Heart right ventricle (tissue), 16 donors: ENCODE measurements at regions not wholly inside any gene's neighbourhood (a gene's known extent, or its start where the extent isn't known, plus 50 kb on each side); places are given as distances from the start of the nearest gene placed in this dataset.

ENCODE experiments used
- ATAC-seq, 8 donors: fragments of 200-7000 bp; cut with Tn5 transposase; one replicate each; pipeline ENCODE4 v1.9.1; 2020; ENCODE audit warnings: mild to moderate bottlenecking in 8 of 8, moderate library complexity in 8 of 8, moderate number of reproducible peaks in 1 of 8
- DNase-seq, 2 donors: peaks; one replicate each; pipeline ENCODE4 v3.0.0-alpha.2; 2020
- H3K27ac ChIP-seq, 10 donors: fragments of 200-600 bp; sonication (generic) in 2 of 10; one replicate each; pipeline versions ENCODE4 v1.5.0 to v1.8.0; 2020 to 2022; ENCODE audit warnings: mild to moderate bottlenecking in 3 of 10
- H3K27me3 ChIP-seq, 7 donors: fragments of 200-600 bp; one replicate each; pipeline ENCODE4 v1.8.0; 2021 to 2022; ENCODE audit warnings: mild to moderate bottlenecking in 2 of 7
- H3K36me3 ChIP-seq, 9 donors: fragments of 200-600 bp; sonication (generic) in 1 of 9; one replicate each; pipeline versions ENCODE4 v1.5.0 to v1.8.0; 2020 to 2022; ENCODE audit warnings: mild to moderate bottlenecking in 2 of 9
- H3K4me1 ChIP-seq, 9 donors: fragments of 200-600 bp; sonication (generic) in 1 of 9; one replicate each; pipeline versions ENCODE4 v1.5.0 to v1.8.0; 2020 to 2022; ENCODE audit warnings: mild to moderate bottlenecking in 4 of 9
- H3K4me3 ChIP-seq, 10 donors: fragments of 200-600 bp; sonication (generic) in 2 of 10; one replicate each; pipeline versions ENCODE4 v1.5.0 to v1.8.0; 2020 to 2022; ENCODE audit warnings: mild to moderate bottlenecking in 7 of 10, moderate library complexity in 2 of 10
- H3K9me3 ChIP-seq, 11 donors: fragments of 200-600 bp in 10 of 11; sonication (generic) in 2 of 11; one replicate each; pipeline versions ENCODE4 v1.5.0 to v1.8.0; 2013 to 2022; ENCODE audit warnings: mild to moderate bottlenecking in 2 of 11, control low read depth in 1 of 11, moderate library complexity in 1 of 11
- CTCF ChIP-seq, 9 donors: fragments of 200-600 bp; sonication (generic) in 2 of 9; IDR thresholded peaks; one replicate each; pipeline versions ENCODE4 v1.5.0 to v1.8.0; 2021 to 2022; ENCODE audit warnings: antibody characterized with exemption in 9 of 9, mild to moderate bottlenecking in 5 of 9, moderate library complexity in 1 of 9
- WGBS, 2 donors: extraction: QIAGEN DNeasy Blood & Tissue Kit; methylation state at CpG; one replicate each; pipeline ENCODE4 v1.1.7; 2013; ENCODE audit warnings: inconsistent platforms in 1 of 2; 5-methylcytosine and 5-hydroxymethylcytosine counted together
- intact Hi-C, 10 donors: fragments of 100-400 bp; cut with DNase I; formaldehyde crosslinking; loops; one replicate each; pipeline versions ENCODE4 v1.11.1 to v1.14.2; 2022
- donor health status: Arrhythmogenic right ventricular cardiomyopathy.
- donor health status: ischemic (EF 13 %, LVEDD 7.1; RV severe dilation, severe dysfunction).
- donor health status: healthy with polysubstance abuse.
- donor health status: DM: no; HTN: yes; CAD: no.
- donor health status: DM: no; HTN: no; CAD: no.
- donor health status: ischemic (EF 25% LVEDD 6.9; RV normal size, moderate dysfunction).
- donor health status: ischemic (EF 25% LVEDD 5.7; RV mildly dilated, moderate dysfunction).
- donor health status: healthy.
- donor health status: DM: yes; HTN: yes; CAD: no.
- donor health status: Ischemic cardiomyopathy.
- donor health status: ischemic (EF 35%, LVEDD 5.7; RV mildly dilated, moderate dysfunction).
- donor health status: nonischemic (EF 11% LVEDD 7.7; RV severe dilation, severe dysfunction).
- donor health status: DM: yes; HTN: yes; CAD: no.
- donor health status: PGD.
- donor health status: ischemic (EF 29% LVEDD 5.4; RV normal size, mild dysfunction).
- donor health status: nonischemic (EF 23%, LVEDD 6.1; RV moderate dilation, normal function).

DNA sequence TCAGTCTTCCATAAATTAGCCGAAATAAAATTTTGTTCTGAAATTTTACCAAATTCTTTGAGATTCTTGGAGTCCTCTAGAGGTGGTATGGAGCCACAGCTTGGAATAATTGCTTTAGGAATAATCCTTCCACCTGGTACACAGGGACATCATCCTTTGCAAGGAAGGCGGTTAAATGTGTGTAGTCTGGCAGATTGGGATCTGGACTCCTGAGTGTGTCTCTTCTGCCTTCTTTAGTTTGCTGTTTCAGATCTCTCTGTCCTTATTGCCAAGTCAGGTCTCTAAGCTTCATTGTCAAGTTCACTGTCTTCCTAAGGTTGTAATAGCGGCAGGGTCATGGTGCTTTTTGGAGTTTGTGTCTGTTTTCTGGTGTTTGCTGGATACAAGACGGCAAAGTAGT lies 393.9 kb upstream of the RGS6 start:
- H3K27me3 ChIP-seq = no peaks in the 10 kb centered on the region
- no peak for TF ChIP-seq CTCF (IDR thresholded peaks at IDR 0.05)
- no peaks in the 10 kb centered on the region for H3K36me3 ChIP-seq
- DNase-seq (no peak), ATAC-seq (no peak)
- intact Hi-C loops = loop anchor here in 1 of 10 donors (10.0 kb wide), 1 partner anchor 117 kb away; no protein-coding TSS in a partner anchor
- H3K4me1 ChIP-seq = peaks cover 2 to 56% (median 27%) of the 10 kb centered on the region in 9 donors
- 87 to 98% methylated on average over 4 of the region's 4 CpGs for WGBS, 2 donors
- no peak overlapping the region for H3K4me3 ChIP-seq
- no peaks in the 10 kb centered on the region for H3K9me3 ChIP-seq
- H3K27ac ChIP-seq = no peak overlapping the region

DNA sequence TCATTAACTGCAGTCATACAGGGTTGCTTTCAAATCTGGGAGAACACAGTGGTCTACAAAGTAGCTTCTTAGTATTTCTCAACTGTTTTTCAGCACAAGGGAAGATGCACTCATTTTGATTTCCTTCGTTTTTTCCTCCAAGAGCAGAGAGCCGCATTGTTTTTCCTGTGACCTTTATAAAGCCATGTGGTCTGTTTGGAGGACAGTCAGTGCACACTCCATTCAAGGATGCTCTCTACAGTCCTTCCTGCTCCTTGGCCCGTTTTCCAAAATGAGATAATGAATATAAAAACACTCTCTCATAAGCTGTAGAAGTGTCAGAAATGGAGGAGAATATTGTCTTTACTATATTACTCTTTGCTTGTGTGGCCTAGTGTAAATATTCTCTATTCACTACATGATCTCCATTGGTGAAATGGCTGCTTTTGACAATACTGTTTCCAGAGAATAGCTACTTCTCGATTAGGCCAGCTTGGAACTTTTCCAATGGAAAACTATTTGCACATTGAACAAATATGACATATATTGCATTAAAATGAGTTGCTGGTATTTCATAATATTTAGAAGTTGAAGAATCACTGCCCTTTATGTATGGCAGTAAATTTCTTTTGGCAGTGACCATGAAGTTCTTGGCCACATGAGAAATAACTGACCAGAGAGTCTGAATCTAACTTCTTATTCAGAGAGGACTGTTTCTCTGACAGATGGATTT lies 393.1 kb upstream of the RGS6 start:
- H3K36me3 ChIP-seq = no peaks in the 10 kb centered on the region
- H3K9me3 ChIP-seq = no peaks in the 10 kb centered on the region
- no peak for DNase-seq
- intact Hi-C loops = loop anchor here in 1 of 10 donors (10.0 kb wide), 1 partner anchor 116 kb away; no protein-coding TSS in a partner anchor
- peaks cover 2 to 54% (median 27%) of the 10 kb centered on the region in 9 donors for H3K4me1 ChIP-seq
- no peaks in the 10 kb centered on the region for H3K27me3 ChIP-seq
- TF ChIP-seq CTCF (IDR thresholded peaks at IDR 0.05) = no peak
- 14 to 33% methylated on average over 4 of the region's 4 CpGs for WGBS, 2 donors
- H3K4me3 ChIP-seq = peak overlapping the region in 1 of 10 donors; percentile 11
- ATAC-seq = peak in 4 of 8 donors; percentile 38 to 72 (median 50)
- H3K27ac ChIP-seq = peak overlapping the region in 5 of 10 donors; percentile 7 to 54 (median 41)

GRCh38 chr14:71539650-71540285 lies 392.5 kb upstream of the RGS6 start:
- Histone ChIP-seq H3K27ac (peak overlapping the region in 5 of 10 donors; percentile 7 to 54 (median 41)), H3K4me1 (peaks cover 2 to 54% (median 27%) of the 10 kb centered on the region in 9 donors), H3K36me3 (no peaks in the 10 kb centered on the region), H3K9me3 (no peaks in the 10 kb centered on the region), H3K4me3 (peak overlapping the region in 5 of 10 donors; percentile 3 to 31 (median 16)), H3K27me3 (no peaks in the 10 kb centered on the region)
- intact Hi-C loops = loop anchor here in 1 of 10 donors (10.0 kb wide), 1 partner anchor 115 kb away; no protein-coding TSS in a partner anchor
- DNase-seq (peak in 1 of 2 donors; percentile 13), ATAC-seq (peak; percentile 50 to 77 (median 68))
- 15 to 20% methylated on average over 8 of the region's 8 CpGs for WGBS, 2 donors
- no peak for TF ChIP-seq CTCF (IDR thresholded peaks at IDR 0.05)

DNA sequence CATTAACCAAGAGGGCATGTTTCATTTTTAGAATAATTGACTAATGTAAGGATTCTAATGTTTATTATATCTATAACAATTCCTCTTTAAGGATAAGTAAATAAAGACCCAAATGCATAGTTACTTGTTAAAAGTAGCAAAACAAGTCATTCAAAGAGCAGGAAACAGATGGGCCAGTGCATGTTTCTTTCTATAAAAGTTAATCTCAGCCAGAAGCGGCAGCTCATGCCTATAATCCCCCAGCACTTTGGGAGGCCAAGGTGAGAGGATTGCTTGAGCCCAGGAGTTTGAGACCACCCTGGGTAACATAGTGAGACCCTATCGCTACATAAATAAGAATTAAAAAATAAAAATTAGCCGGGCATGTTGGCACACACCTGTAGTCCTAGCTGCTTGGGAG lies 391.0 kb upstream of the RGS6 start:
- WGBS, 2 donors = 85 to 88% methylated on average over 3 of the region's 3 CpGs
- no peak overlapping the region for H3K4me3 ChIP-seq
- intact Hi-C loops = no loop called here
- DNase-seq (no peak), ATAC-seq (no peak)
- H3K27ac ChIP-seq = no peak overlapping the region
- no peaks in the 10 kb centered on the region for H3K27me3 ChIP-seq
- TF ChIP-seq CTCF (IDR thresholded peaks at IDR 0.05) = no peak
- no peaks in the 10 kb centered on the region for H3K36me3 ChIP-seq
- peaks cover 2 to 47% (median 27%) of the 10 kb centered on the region in 9 donors for H3K4me1 ChIP-seq
- H3K9me3 ChIP-seq = no peaks in the 10 kb centered on the region
